ENCODE measurements at regions not wholly inside any gene's neighbourhood (a gene's known extent, or its start where the extent isn't known, plus 50 kb on each side); places are given as distances from the start of the nearest gene placed in this dataset.

DNA sequence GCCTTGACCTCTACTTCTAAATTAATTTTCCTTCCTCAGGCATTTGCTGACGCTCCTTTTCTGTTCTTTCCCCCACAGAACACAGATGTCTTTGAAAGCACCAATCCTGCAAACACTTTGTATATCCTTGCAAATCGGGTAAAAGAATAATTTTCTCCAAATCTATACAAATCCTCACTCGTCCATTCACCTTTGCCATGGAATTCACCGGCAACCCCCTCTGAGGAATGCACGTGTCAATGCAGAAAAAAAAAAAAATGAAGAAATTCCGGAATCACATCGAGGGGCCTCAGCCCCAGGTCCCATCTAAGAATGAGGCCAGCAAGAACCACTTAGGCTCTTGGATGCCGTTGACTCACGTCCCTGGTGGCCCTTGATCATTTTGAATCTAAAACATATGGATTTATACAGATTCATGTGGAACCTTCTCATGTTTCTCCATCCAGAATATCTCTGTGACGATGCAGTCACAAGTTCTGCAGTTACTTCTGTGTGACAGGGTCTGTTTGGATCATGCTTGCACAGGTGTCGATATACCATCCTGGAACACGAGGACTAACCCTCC lies 136.9 kb downstream of the RBFOX3 start:
- Histone ChIP-seq H3K36me3 (no peaks in the 10 kb centered on the region), H3K4me1 (no peaks in the 10 kb centered on the region), H3K4me3 (no peak overlapping the region), H3K27me3 (no peaks in the 10 kb centered on the region), H3K9me3 (no peaks in the 10 kb centered on the region), H3K27ac (no peak overlapping the region)
- DNase-seq (ENCODE audit: low spot score), result no peak
- TF ChIP-seq, protein P1, sequence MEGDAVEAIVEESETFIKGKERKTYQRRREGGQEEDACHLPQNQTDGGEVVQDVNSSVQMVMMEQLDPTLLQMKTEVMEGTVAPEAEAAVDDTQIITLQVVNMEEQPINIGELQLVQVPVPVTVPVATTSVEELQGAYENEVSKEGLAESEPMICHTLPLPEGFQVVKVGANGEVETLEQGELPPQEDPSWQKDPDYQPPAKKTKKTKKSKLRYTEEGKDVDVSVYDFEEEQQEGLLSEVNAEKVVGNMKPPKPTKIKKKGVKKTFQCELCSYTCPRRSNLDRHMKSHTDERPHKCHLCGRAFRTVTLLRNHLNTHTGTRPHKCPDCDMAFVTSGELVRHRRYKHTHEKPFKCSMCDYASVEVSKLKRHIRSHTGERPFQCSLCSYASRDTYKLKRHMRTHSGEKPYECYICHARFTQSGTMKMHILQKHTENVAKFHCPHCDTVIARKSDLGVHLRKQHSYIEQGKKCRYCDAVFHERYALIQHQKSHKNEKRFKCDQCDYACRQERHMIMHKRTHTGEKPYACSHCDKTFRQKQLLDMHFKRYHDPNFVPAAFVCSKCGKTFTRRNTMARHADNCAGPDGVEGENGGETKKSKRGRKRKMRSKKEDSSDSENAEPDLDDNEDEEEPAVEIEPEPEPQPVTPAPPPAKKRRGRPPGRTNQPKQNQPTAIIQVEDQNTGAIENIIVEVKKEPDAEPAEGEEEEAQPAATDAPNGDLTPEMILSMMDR (IDR thresholded peaks at IDR 0.05), result no peak

DNA sequence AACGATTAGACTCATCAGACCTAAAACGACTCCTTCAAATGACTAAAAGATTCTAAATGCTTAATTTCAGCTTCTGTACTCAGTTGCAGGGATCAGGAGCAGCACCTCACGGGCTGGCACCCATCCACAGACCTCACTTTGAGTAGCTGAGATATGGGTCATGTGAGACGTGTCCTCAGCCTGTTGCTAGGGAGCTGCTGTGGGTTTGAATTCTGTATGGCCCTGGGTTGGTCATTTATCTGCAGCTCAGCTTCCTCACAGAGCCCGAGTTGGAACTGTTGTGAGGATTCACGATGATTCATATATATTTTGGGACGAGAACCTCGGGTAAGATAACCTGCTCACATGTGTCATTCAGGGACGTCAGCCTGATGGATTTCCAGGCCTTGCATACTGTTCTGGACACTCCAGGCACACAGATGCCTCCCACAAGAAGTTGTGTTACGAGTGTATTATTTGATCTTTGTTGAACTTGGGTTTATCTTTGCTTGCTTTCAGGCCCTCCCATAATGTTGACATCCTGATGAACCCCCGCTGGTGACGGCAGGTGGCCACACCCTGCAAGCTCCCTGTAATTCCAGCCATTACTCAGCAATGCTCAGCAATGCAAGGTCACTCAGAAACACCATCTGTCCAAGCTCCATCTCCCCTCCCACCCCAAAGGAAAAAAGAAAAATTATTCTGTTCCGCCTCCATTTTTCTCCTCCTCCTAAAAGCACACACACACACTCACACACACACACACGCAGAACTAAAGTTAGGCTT lies 137.6 kb downstream of the RBFOX3 start:
- H3K27me3 ChIP-seq, result no peaks in the 10 kb centered on the region
- H3K9me3 ChIP-seq, result no peaks in the 10 kb centered on the region
- H3K4me3 ChIP-seq, result no peak overlapping the region
- DNase-seq (ENCODE audit: low spot score), result no peak
- no peaks in the 10 kb centered on the region for H3K36me3 ChIP-seq
- TF ChIP-seq, protein P1 (IDR thresholded peaks at IDR 0.05), result no peak
- no peak overlapping the region for H3K27ac ChIP-seq
- no peaks in the 10 kb centered on the region for H3K4me1 ChIP-seq

GRCh38 chr17:79470754-79471153 lies 140.1 kb downstream of the RBFOX3 start:
- no peak overlapping the region for H3K4me3 ChIP-seq
- no peaks in the 10 kb centered on the region for H3K9me3 ChIP-seq
- H3K27ac ChIP-seq, result no peak overlapping the region
- no peak for DNase-seq (ENCODE audit: low spot score)
- H3K36me3 ChIP-seq, result no peaks in the 10 kb centered on the region
- TF ChIP-seq, protein P1 (IDR thresholded peaks at IDR 0.05), result no peak
- no peaks in the 10 kb centered on the region for H3K4me1 ChIP-seq
- no peaks in the 10 kb centered on the region for H3K27me3 ChIP-seq

- H3K36me3 ChIP-seq, result no peaks in the 10 kb centered on the region
- TF ChIP-seq, protein P1 (IDR thresholded peaks at IDR 0.05), result no peak
- DNase-seq (ENCODE audit: low spot score), result no peak
- H3K27me3 ChIP-seq, result no peaks in the 10 kb centered on the region
- no peak overlapping the region for H3K4me3 ChIP-seq
- H3K27ac ChIP-seq, result no peak overlapping the region
- no peaks in the 10 kb centered on the region for H3K9me3 ChIP-seq
- no peaks in the 10 kb centered on the region for H3K4me1 ChIP-seq
Measured at GRCh38 chr17:79469646-79470045, 141.2 kb downstream of the RBFOX3 start.

GRCh38 chr17:79468183-79468944 lies 142.5 kb downstream of the RBFOX3 start:
- Histone ChIP-seq H3K4me3 (no peak overlapping the region), H3K27me3 (no peaks in the 10 kb centered on the region), H3K4me1 (no peaks in the 10 kb centered on the region), H3K9me3 (no peaks in the 10 kb centered on the region), H3K27ac (no peak overlapping the region), H3K36me3 (no peaks in the 10 kb centered on the region)
- no peak for DNase-seq (ENCODE audit: low spot score)
- TF ChIP-seq, protein P1 (IDR thresholded peaks at IDR 0.05), result no peak
